Thoracic aorta (tissue), 2 donors: ENCODE measurements at regions not wholly inside any gene's neighbourhood (a gene's known extent, or its start where the extent isn't known, plus 50 kb on each side); places are given as distances from the start of the nearest gene placed in this dataset.

Experiments
- ATAC-seq: fragments of 150-250 bp; one replicate; pipeline ENCODE4 v1.8.0; 2017; ENCODE audit warnings: low read depth; ENCODE audit not compliant: insufficient number of reproducible peaks, low FRiP score
- DNase-seq: peaks from one replicate; pipeline ENCODE4 v3.0.0-alpha.2; 2020; ENCODE audit warnings: low spot score
- H3K27ac ChIP-seq, 2 donors: fragments of 200-600 bp; sonication (generic); 1 replicate in 1 of 2; 2 replicates in 1 of 2; pipeline ENCODE4 v1.5.1; 2016; ENCODE audit warnings: mild to moderate bottlenecking in 2 of 2, moderate library complexity in 2 of 2
- H3K27me3 ChIP-seq: fragments of 200-600 bp; sonication (generic); replicated peaks from 2 replicates; pipeline ENCODE4 v1.6.0; 2016; ENCODE audit warnings: mild to moderate bottlenecking; ENCODE audit not compliant: insufficient read depth
- H3K36me3 ChIP-seq: fragments of 200-600 bp; sonication (generic); one replicate; pipeline ENCODE4 v1.5.1; 2016
- H3K4me1 ChIP-seq, 2 donors: fragments of 200-600 bp; sonication (generic); 1 replicate in 1 of 2; 2 replicates in 1 of 2; pipeline versions ENCODE4 v1.5.1 to v1.6.0; 2016; ENCODE audit warnings: low read depth in 2 of 2, mild to moderate bottlenecking in 1 of 2; ENCODE audit not compliant: control insufficient read depth in 1 of 2
- H3K4me3 ChIP-seq: fragments of 200-600 bp; sonication (generic); 2 replicates; pipeline ENCODE4 v1.5.1; 2016; ENCODE audit warnings: mild to moderate bottlenecking
- H3K9me3 ChIP-seq: fragments of 200-600 bp; sonication (generic); 2 replicates; pipeline ENCODE4 v1.5.1; 2016
- CTCF ChIP-seq: fragments of 200-600 bp; sonication (generic); IDR thresholded peaks from one replicate; pipeline ENCODE4 v1.5.1; 2019; ENCODE audit warnings: antibody characterized with exemption

GRCh38 chr2:79294994-79295393, 135.4 kb upstream of the REG3A start:
- DNase-seq (no peak), ATAC-seq (no peak)
- TF ChIP-seq CTCF: no peak
- H3K36me3 ChIP-seq: no peaks in the 10 kb centered on the region
- no peaks in the 10 kb centered on the region for H3K27me3 ChIP-seq
- H3K27ac ChIP-seq: no peak overlapping the region
- no peak overlapping the region for H3K4me3 ChIP-seq
- no peaks in the 10 kb centered on the region for H3K4me1 ChIP-seq
- no peaks in the 10 kb centered on the region for H3K9me3 ChIP-seq

GRCh38 chr2:79292958-79293315, 133.4 kb upstream of the REG3A start:
- H3K4me1 ChIP-seq: no peaks in the 10 kb centered on the region
- H3K27me3 ChIP-seq: no peaks in the 10 kb centered on the region
- no peak for ATAC-seq

GRCh38 chr2:79292239-79292957, 132.8 kb upstream of the REG3A start:
- DNase-seq (no peak), ATAC-seq (no peak)
- TF ChIP-seq CTCF: no peak
- no peaks in the 10 kb centered on the region for H3K36me3 ChIP-seq
- H3K9me3 ChIP-seq: no peaks in the 10 kb centered on the region
- no peak overlapping the region for H3K4me3 ChIP-seq
- H3K4me1 ChIP-seq: no peaks in the 10 kb centered on the region
- H3K27ac ChIP-seq: no peak overlapping the region
- H3K27me3 ChIP-seq: no peaks in the 10 kb centered on the region

More at GRCh38 chr2:79292958-79293315, 133.4 kb upstream of the REG3A start:
- Histone ChIP-seq H3K36me3 (no peaks in the 10 kb centered on the region), H3K4me3 (no peak overlapping the region), H3K9me3 (no peaks in the 10 kb centered on the region), H3K27ac (no peak overlapping the region)
- TF ChIP-seq CTCF: no peak
- no peak for DNase-seq

GRCh38 chr2:79275863-79276262, 116.3 kb upstream of the REG3A start:
- DNase-seq (no peak), ATAC-seq (no peak)

GRCh38 chr2:79275197-79275596, 115.6 kb upstream of the REG3A start:
- TF ChIP-seq CTCF: no peak
- no peak for DNase-seq

More at GRCh38 chr2:79275863-79276262, 116.3 kb upstream of the REG3A start:
- Histone ChIP-seq H3K9me3 (no peaks in the 10 kb centered on the region), H3K4me3 (no peak overlapping the region), H3K4me1 (no peaks in the 10 kb centered on the region), H3K36me3 (no peaks in the 10 kb centered on the region), H3K27ac (no peak overlapping the region), H3K27me3 (no peaks in the 10 kb centered on the region)
- no peak for TF ChIP-seq CTCF

More at GRCh38 chr2:79275197-79275596, 115.6 kb upstream of the REG3A start:
- no peak overlapping the region for H3K4me3 ChIP-seq
- no peak overlapping the region for H3K27ac ChIP-seq
- H3K36me3 ChIP-seq: no peaks in the 10 kb centered on the region
- H3K4me1 ChIP-seq: no peaks in the 10 kb centered on the region
- H3K9me3 ChIP-seq: no peaks in the 10 kb centered on the region
- no peak for ATAC-seq
- no peaks in the 10 kb centered on the region for H3K27me3 ChIP-seq
